Stomach (tissue), 8 donors: ENCODE measurements at regions not wholly inside any gene's neighbourhood (a gene's known extent, or its start where the extent isn't known, plus 50 kb on each side); places are given as distances from the start of the nearest gene placed in this dataset.

Experiments used
- DNase-seq, 2 donors: peaks; one replicate each; pipeline versions ENCODE4 v3.0.0 to v3.0.0-alpha.2; 2013 to 2019
- H3K27ac ChIP-seq, 5 donors: fragments of 200-600 bp in 4 of 5; sonication (generic) in 4 of 5; one replicate each; pipeline ENCODE4 v1.5.1; 2013 to 2019; ENCODE audit warnings: mild to moderate bottlenecking in 1 of 5, moderate library complexity in 1 of 5
- H3K27me3 ChIP-seq, 3 donors: fragments of 200-600 bp; sonication (generic); one replicate each; pipeline ENCODE4 v1.5.1; 2017 to 2019; ENCODE audit warnings: mixed run types in 1 of 3
- H3K36me3 ChIP-seq, 4 donors: fragments of 200-600 bp; sonication (generic); 1 replicate in 3 of 4; 2 replicates in 1 of 4; pipeline ENCODE4 v1.5.1; 2016 to 2019
- H3K4me1 ChIP-seq, 4 donors: fragments of 200-600 bp; sonication (generic); one replicate each; pipeline ENCODE4 v1.5.1; 2016 to 2019
- H3K4me3 ChIP-seq, 4 donors: fragments of 200-600 bp; sonication (generic) in 3 of 4; one replicate each; pipeline ENCODE4 v1.5.1; 2016 to 2019; ENCODE audit warnings: mild to moderate bottlenecking in 1 of 4
- H3K9me3 ChIP-seq, 4 donors: fragments of 200-600 bp; sonication (generic); one replicate each; pipeline ENCODE4 v1.5.1; 2016 to 2019
- EP300 ChIP-seq: sonication (generic); formaldehyde crosslinking; IDR thresholded peaks from one replicate; pipeline ENCODE4 v1.6.1; 2017; ENCODE audit warnings: antibody characterized with exemption
- POLR2A ChIP-seq, 4 donors: fragments of 450-650 bp; IDR thresholded peaks; one replicate each; pipeline ENCODE4 v1.6.1; 2016; ENCODE audit warnings: antibody characterized with exemption in 4 of 4, control low read depth in 2 of 4, mild to moderate bottlenecking in 1 of 4, moderate library complexity in 1 of 4
- POLR2AphosphoS5 ChIP-seq, 3 donors: sonication (generic); formaldehyde crosslinking; IDR thresholded peaks; one replicate each; pipeline ENCODE4 v1.6.1; 2016; ENCODE audit warnings: antibody characterized with exemption in 3 of 3
- WGBS, 5 donors: extraction: QIAGEN DNeasy Blood & Tissue Kit in 3 of 5; methylation state at CpG; one replicate each; pipeline versions ENCODE4 v1.1.5 to v1.1.7; 2013 to 2018; 5-methylcytosine and 5-hydroxymethylcytosine counted together
- intact Hi-C: fragments of 100-400 bp; cut with DNase I; formaldehyde crosslinking; loops from one replicate; pipeline ENCODE4 v1.15.1; 2023; ENCODE audit warnings: low total_unique reads
- TF ChIP-seq, protein P1 (sequence below), 7 experiments: fragments of 450-650 bp in 4 of 7; fragments of 200-600 bp in 3 of 7; sonication (generic) in 3 of 7; IDR thresholded peaks; one replicate each; pipeline ENCODE4 v1.5.1; 2016 to 2019; ENCODE audit warnings: antibody characterized with exemption in 7 of 7, control low read depth in 2 of 7, mild to moderate bottlenecking in 1 of 7
- donor health status: healthy with polysubstance abuse.
- donor health status: Bipolar disorder and iron deficiency.
- donor health status: healthy.

DNA sequence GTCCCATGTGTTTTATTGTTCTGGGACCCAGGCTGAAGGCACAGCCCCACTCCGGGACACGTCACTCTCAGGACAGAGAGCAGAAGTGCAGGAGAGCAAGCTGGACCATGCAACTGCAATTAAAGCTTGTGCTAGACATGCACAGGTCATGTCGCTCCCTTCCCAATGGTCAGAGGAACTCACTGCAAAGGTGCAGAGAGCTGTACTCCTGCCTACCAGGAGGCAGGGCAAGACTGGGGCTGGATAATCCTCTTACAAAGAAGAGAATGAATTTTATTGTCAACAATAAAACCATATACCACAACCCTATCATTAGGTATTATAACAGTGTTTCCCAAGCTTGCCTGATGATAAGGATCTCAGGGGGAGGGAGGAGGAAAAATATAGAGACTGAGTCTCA is 74.0 kb upstream of the NEK6 start:
- H3K9me3 ChIP-seq = peaks cover 0 to 7% (median 3%) of the 10 kb centered on the region in 4 donors
- H3K4me3 ChIP-seq = no peak overlapping the region
- no peak overlapping the region for H3K27ac ChIP-seq
- TF ChIP-seq, protein P1, sequence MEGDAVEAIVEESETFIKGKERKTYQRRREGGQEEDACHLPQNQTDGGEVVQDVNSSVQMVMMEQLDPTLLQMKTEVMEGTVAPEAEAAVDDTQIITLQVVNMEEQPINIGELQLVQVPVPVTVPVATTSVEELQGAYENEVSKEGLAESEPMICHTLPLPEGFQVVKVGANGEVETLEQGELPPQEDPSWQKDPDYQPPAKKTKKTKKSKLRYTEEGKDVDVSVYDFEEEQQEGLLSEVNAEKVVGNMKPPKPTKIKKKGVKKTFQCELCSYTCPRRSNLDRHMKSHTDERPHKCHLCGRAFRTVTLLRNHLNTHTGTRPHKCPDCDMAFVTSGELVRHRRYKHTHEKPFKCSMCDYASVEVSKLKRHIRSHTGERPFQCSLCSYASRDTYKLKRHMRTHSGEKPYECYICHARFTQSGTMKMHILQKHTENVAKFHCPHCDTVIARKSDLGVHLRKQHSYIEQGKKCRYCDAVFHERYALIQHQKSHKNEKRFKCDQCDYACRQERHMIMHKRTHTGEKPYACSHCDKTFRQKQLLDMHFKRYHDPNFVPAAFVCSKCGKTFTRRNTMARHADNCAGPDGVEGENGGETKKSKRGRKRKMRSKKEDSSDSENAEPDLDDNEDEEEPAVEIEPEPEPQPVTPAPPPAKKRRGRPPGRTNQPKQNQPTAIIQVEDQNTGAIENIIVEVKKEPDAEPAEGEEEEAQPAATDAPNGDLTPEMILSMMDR (IDR thresholded peaks at IDR 0.05) = no peak
- TF ChIP-seq POLR2A (IDR thresholded peaks at IDR 0.05) (no peak), EP300 (no peak), POLR2AphosphoS5 (IDR thresholded peaks at IDR 0.05) (no peak)
- 83 to 97% (median 92%) methylated on average over 3 of the region's 3 CpGs for WGBS, 5 donors
- H3K36me3 ChIP-seq = no peaks in the 10 kb centered on the region
- H3K4me1 ChIP-seq = peaks cover 0 to 8% (median 3%) of the 10 kb centered on the region in 4 donors
- intact Hi-C loops = no loop called here
- peaks cover 0 to 58% (median 0%) of the 10 kb centered on the region in 3 donors for H3K27me3 ChIP-seq
- no peak for DNase-seq

DNA sequence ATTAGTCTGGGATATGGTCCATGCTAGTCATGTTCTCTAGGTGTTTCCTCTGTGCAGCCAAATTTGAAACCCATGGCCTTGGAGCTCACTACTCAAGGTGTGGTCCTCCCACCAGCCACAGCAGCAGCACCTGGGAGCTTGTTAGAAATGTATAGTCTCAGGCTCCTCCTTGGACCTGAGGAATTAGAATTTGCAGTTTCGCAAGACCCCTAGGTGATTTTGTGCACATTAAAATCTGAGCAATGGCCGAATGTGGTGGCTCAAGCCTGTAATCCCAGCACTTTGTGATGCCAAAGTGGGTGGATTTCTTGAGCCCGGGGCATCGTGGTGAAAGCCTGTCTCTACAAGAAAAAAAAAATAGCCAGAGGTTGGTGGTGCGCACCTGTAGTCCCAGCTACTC is 72.3 kb upstream of the NEK6 start:
- Histone ChIP-seq H3K27ac (no peak overlapping the region), H3K9me3 (peaks cover 0 to 7% (median 3%) of the 10 kb centered on the region in 4 donors), H3K27me3 (peaks cover 0 to 56% (median 0%) of the 10 kb centered on the region in 3 donors), H3K4me1 (peaks cover 0 to 7% (median 3%) of the 10 kb centered on the region in 4 donors), H3K36me3 (no peaks in the 10 kb centered on the region), H3K4me3 (no peak overlapping the region)
- no peak for DNase-seq
- 88 to 93% (median 91%) methylated on average over 5 of the region's 5 CpGs for WGBS, 5 donors
- intact Hi-C loops = no loop called here
- TF ChIP-seq POLR2A (IDR thresholded peaks at IDR 0.05) (no peak), EP300 (no peak), POLR2AphosphoS5 (IDR thresholded peaks at IDR 0.05) (no peak)
- TF ChIP-seq, protein P1 (IDR thresholded peaks at IDR 0.05) = no peak

DNA sequence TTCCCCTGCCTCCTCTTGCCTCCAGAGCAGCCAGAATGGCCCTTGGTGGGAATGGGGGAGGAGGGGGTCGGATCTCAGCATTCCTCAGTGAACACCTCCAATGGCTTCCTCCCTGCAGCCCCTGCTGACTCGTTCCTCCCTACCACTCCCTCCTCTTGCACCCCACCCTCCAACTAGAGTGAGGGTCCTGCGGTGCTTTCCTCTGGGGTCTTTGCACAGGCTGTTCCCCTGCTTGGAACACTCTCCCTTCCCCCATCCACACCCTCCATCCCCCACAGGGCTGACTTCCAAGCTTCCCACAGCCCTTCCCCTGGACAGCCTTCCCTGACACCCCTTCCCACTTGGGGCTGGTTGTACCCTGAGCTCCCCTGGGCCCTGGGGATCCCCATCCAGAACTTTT is 70.4 kb upstream of the NEK6 start:
- Histone ChIP-seq H3K4me1 (no peaks in the 10 kb centered on the region), H3K27ac (no peak overlapping the region), H3K27me3 (peaks cover 0 to 40% (median 0%) of the 10 kb centered on the region in 3 donors), H3K36me3 (no peaks in the 10 kb centered on the region), H3K4me3 (no peak overlapping the region), H3K9me3 (peaks cover 0 to 7% (median 3%) of the 10 kb centered on the region in 4 donors)
- 57 to 89% (median 68%) methylated on average over 3 of the region's 3 CpGs for WGBS, 5 donors
- intact Hi-C loops = no loop called here
- TF ChIP-seq EP300 = no peak
- TF ChIP-seq, protein P1 (IDR thresholded peaks at IDR 0.05) = no peak
- no peak for TF ChIP-seq POLR2AphosphoS5 (IDR thresholded peaks at IDR 0.05)
- TF ChIP-seq POLR2A (IDR thresholded peaks at IDR 0.05) = no peak
- no peak for DNase-seq

DNA sequence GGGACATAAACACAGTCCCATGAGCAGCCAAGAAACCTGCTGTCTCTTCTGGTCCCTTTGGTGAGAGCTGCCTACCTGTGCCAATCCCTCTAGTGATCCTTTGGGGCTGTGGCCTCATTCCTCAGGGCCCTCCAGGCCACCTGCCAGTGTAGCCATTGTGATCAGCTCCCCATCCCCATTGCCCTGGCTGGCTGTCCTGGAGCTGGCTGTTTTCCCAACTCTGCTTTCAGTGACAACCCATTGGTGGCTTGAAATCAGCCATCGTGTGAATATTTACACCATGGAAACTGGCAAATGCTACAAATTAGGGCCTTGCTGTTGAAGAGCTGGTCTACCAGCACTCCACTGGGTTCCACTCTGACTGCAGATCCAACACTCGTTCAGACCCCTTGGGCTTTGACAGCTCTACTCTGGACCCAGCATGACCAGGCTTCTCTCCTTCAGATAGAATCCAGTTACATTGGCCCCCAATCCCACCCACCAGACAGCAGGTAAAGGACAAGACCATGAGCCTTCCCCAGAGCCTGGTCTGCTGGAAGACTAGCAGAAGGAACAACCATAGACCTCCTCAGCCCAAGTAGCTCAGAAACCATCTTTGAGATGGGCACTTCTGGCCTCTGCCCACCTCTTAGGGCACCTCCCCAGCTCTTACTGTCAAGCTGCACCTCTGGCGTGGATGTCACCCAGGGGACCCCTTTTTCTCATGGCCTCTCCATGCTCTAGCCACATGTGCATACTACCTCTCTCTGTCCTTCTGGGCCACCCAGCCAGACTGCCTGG is 69.2 kb upstream of the NEK6 start:
- peaks cover 0 to 5% (median 1%) of the 10 kb centered on the region in 4 donors for H3K9me3 ChIP-seq
- 67 to 81% (median 76%) methylated on average over 3 of the region's 3 CpGs for WGBS, 5 donors
- TF ChIP-seq POLR2AphosphoS5 (IDR thresholded peaks at IDR 0.05) (no peak), EP300 (no peak), POLR2A (IDR thresholded peaks at IDR 0.05) (no peak)
- TF ChIP-seq, protein P1 (IDR thresholded peaks at IDR 0.05) = no peak
- H3K4me3 ChIP-seq = no peak overlapping the region
- peaks cover 0 to 28% (median 0%) of the 10 kb centered on the region in 3 donors for H3K27me3 ChIP-seq
- H3K4me1 ChIP-seq = no peaks in the 10 kb centered on the region
- H3K27ac ChIP-seq = no peak overlapping the region
- DNase-seq = peak in 1 of 2 donors; percentile 4
- no peaks in the 10 kb centered on the region for H3K36me3 ChIP-seq
- intact Hi-C loops = no loop called here
